MCF 10A (cell line): ENCODE measurements at regions not wholly inside any gene's neighbourhood (a gene's known extent, or its start where the extent isn't known, plus 50 kb on each side); places are given as distances from the start of the nearest gene placed in this dataset.

ENCODE experiments used
- BruUV-seq: library from RNA; stranded (reverse); fragments of 400-500 nt; replicated peaks from 2 replicates; lab custom pipeline; 2021; lab: Mats Ljungman, UMichigan
- CTCF ChIA-PET: fragments of 300-600 bp; sonication (Branson Sonifier 250); formaldehyde crosslinking; extraction: SDS; loops from one replicate; lab custom pipeline; 2021; ENCODE audit warnings: antibody characterized with exemption, inconsistent platforms; lab: Yijun Ruan, JAX
- POLR2A ChIA-PET: fragments of 300-600, 350-650 bp; sonication (Branson Sonifier 250); formaldehyde crosslinking; extraction: SDS; loops from one replicate; lab custom pipeline; 2020; ENCODE audit warnings: antibody characterized with exemption, inconsistent platforms; lab: Yijun Ruan, JAX
- DNase-seq: peaks from one replicate; pipeline ENCODE4 v3.0.0-alpha.2; 2018; ENCODE audit not compliant: unreplicated experiment
- H3K27ac Mint-ChIP-seq: one replicate; pipeline ENCODE4 v1.8.0; 2022; ENCODE audit warnings: mild to moderate bottlenecking, low read depth, mixed read lengths; ENCODE audit not compliant: unreplicated experiment
- H3K27me3 Mint-ChIP-seq: one replicate; pipeline ENCODE4 v1.8.0; 2022; ENCODE audit warnings: mixed read lengths; ENCODE audit not compliant: insufficient read depth, unreplicated experiment
- H3K36me3 Mint-ChIP-seq: one replicate; pipeline ENCODE4 v1.8.0; 2022; ENCODE audit warnings: mild to moderate bottlenecking, moderate library complexity, mixed read lengths; ENCODE audit not compliant: insufficient read depth, unreplicated experiment
- H3K4me1 Mint-ChIP-seq: one replicate; pipeline ENCODE4 v1.8.0; 2022; ENCODE audit warnings: mixed read lengths; ENCODE audit not compliant: insufficient read depth, unreplicated experiment
- H3K4me3 Mint-ChIP-seq: one replicate; pipeline ENCODE4 v1.8.0; 2022; ENCODE audit warnings: mild to moderate bottlenecking, moderate library complexity, mixed read lengths; ENCODE audit not compliant: unreplicated experiment
- H3K9me3 Mint-ChIP-seq: one replicate; pipeline ENCODE4 v1.8.0; 2022; ENCODE audit warnings: mixed read lengths; ENCODE audit not compliant: unreplicated experiment
- CTCF ChIP-seq: fragments of 200-600 bp; IDR thresholded peaks from one replicate; pipeline ENCODE4 v1.8.0; 2022; ENCODE audit warnings: antibody characterized with exemption, mild to moderate bottlenecking; ENCODE audit not compliant: unreplicated experiment
- intact Hi-C: fragments of 100-400 bp; cut with micrococcal nuclease; formaldehyde crosslinking; loops from 2 replicates; pipeline ENCODE4 v1.14.1; 2022

- DNase-seq, result no peak
- ChIA-PET CTCF (no interaction called here), POLR2A (no interaction called here)
- Mint-ChIP-seq H3K9me3 (peaks cover 7% of the 10 kb centered on the region), H3K36me3 (no peaks in the 10 kb centered on the region), H3K4me1 (peaks cover 5% of the 10 kb centered on the region), H3K27ac (no peak overlapping the region), H3K27me3 (peaks cover 54% of the 10 kb centered on the region), H3K4me3 (no peak overlapping the region)
- intact Hi-C loops, result no loop called here
- TF ChIP-seq CTCF, result no peak
- no TSS peak for BruUV-seq
Measured at GRCh38 chr7:108860615-108861014, 290.9 kb downstream of the DNAJB9 start.

- H3K9me3 Mint-ChIP-seq, result peaks cover 7% of the 10 kb centered on the region
- H3K4me3 Mint-ChIP-seq, result no peak overlapping the region
- peaks cover 50% of the 10 kb centered on the region for H3K27me3 Mint-ChIP-seq
- ChIA-PET CTCF (no interaction called here), POLR2A (no interaction called here)
- H3K4me1 Mint-ChIP-seq, result peaks cover 5% of the 10 kb centered on the region
- H3K27ac Mint-ChIP-seq, result no peak overlapping the region
- no peak for DNase-seq
- intact Hi-C loops, result no loop called here
- TF ChIP-seq CTCF, result no peak
- no TSS peak for BruUV-seq
- H3K36me3 Mint-ChIP-seq, result no peaks in the 10 kb centered on the region
Measured at GRCh38 chr7:108861071-108861470, 291.4 kb downstream of the DNAJB9 start.

DNA sequence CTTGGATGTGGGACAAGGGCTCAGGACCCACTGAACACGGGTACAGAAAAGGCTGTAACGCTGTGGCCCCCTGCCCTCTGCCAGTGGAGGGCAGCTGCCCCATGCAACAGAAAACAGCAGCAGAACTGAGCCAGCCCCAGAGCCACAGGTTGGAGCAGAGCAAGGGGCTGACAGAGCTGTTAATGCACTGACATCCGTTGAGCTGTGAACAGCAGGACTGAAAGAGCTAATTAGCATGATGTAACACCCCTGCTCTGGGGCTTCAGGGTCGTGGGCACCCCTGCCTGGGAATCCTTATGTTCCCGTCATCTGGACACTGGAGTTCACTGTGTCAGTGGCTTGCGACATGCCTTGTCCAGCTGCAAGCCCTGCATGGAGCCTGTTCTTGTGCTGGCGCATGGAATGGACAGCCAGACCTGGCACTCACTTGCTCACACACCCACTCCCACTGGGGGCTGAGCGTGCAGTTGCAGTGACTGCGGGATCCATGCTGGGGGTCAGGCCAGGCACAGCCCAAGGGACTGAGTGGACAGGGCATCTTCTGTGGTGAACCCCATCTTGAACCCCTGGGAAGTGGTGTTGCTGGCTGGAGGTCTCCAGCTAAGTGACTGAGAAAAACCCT lies 293.7 kb downstream of the DNAJB9 start:
- no peak for TF ChIP-seq CTCF
- no peaks in the 10 kb centered on the region for H3K36me3 Mint-ChIP-seq

DNA sequence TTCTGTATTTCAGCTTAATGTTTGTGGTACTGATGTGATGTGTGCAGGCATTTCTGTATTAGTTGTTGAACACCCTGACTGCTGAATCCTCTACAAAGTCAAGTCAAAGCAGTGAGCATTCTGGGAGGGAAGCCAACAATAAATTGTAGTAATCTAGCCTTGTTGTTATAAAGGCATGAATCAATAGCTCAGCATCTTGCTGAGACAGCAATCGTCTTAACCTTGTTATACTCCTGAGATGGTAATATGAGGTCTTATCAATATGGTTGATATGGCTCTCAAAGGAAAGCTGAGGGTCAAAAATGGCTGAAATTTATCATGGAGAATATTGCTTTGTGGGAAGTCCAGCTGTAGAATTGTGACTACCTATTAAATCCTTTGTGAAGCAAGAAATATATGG lies 299.4 kb downstream of the DNAJB9 start:
- Mint-ChIP-seq H3K36me3 (no peaks in the 10 kb centered on the region), H3K9me3 (no peaks in the 10 kb centered on the region), H3K27ac (no peak overlapping the region), H3K4me3 (no peak overlapping the region), H3K4me1 (no peaks in the 10 kb centered on the region), H3K27me3 (peaks cover 27% of the 10 kb centered on the region)
- POLR2A ChIA-PET, result no interaction called here
- intact Hi-C loops, result no loop called here
- DNase-seq, result no peak
- BruUV-seq, result no TSS peak
- CTCF ChIA-PET, result interaction anchor here (0.6 kb wide), 1 partner anchor 121 kb away, joined by 3 read pairs; no protein-coding TSS in a partner anchor
- no peak for TF ChIP-seq CTCF

More for the DNA sequence above, 293.7 kb downstream of the DNAJB9 start:
- DNase-seq, result no peak
- H3K27me3 Mint-ChIP-seq, result peaks cover 56% of the 10 kb centered on the region
- POLR2A ChIA-PET, result no interaction called here
- no peak overlapping the region for H3K27ac Mint-ChIP-seq
- CTCF ChIA-PET, result no interaction called here
- H3K4me3 Mint-ChIP-seq, result no peak overlapping the region
- intact Hi-C loops, result no loop called here
- no TSS peak for BruUV-seq
- H3K4me1 Mint-ChIP-seq, result peaks cover 5% of the 10 kb centered on the region
- peaks cover 7% of the 10 kb centered on the region for H3K9me3 Mint-ChIP-seq
